SK-N-MC (cell line): ENCODE measurements at regions not wholly inside any gene's neighbourhood (a gene's known extent, or its start where the extent isn't known, plus 50 kb on each side); places are given as distances from the start of the nearest gene placed in this dataset.

ENCODE experiments used
- EZH2 ChIP-seq: fragments of 200-600 bp; sonication (generic); IDR thresholded peaks from one replicate; pipeline ENCODE4 v1.6.1; 2017; ENCODE audit warnings: antibody characterized with exemption
- POLR2AphosphoS5 ChIP-seq: IDR thresholded peaks from 2 replicates; pipeline ENCODE4 v1.6.1; 2012; ENCODE audit warnings: mild to moderate bottlenecking, low read depth, low read length, borderline replicate concordance

DNA sequence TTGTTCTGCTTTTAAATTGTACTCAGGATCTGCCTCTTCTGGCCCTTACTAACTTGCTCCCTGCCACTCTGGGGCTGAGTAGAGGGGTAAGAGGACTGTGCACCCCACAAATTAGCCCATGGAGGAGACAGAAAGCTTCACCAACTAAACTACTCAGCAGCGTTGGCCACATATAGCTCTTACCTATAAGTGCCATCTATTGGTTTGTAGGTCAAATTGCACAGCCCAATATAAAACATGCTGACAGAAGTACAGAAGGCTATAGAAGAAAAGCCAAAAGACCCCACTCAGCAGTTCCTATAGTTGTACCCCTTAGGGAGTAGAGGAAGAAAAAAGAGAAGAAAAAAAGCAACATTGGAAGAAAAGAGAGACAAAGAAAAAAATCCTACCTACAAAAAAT lies 341.2 kb upstream of the FMR1 start:
- no peak for TF ChIP-seq EZH2
- TF ChIP-seq POLR2AphosphoS5 = no peak
